ENCODE measurements at regions not wholly inside any gene's neighbourhood (a gene's known extent, or its start where the extent isn't known, plus 50 kb on each side); places are given as distances from the start of the nearest gene placed in this dataset.

DNA sequence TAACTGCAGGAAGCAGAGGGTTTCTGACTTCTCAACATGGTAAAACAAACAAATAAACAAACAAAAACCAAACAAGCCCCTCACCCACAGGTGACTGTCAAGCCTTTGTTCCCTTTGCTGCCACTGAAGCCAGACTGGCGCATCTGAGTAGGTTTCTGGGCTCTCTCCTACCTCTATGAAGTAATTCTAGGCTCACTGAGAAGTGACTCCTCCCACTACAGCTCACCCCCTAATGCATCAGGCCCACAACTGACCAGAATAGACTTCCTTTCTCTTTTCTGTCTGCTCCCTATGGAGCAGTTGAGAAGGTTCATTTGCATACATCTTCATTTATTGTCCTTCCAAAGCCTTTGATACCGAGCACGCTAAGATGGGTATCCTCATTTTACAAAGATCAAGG is 77.0 kb upstream of the CCL2 start:
- DNase-seq (ENCODE audit: low read depth): no peak

GRCh38 chr17:34182036-34182803 is 72.9 kb upstream of the CCL2 start:
- no peak for DNase-seq (ENCODE audit: low read depth)

DNA sequence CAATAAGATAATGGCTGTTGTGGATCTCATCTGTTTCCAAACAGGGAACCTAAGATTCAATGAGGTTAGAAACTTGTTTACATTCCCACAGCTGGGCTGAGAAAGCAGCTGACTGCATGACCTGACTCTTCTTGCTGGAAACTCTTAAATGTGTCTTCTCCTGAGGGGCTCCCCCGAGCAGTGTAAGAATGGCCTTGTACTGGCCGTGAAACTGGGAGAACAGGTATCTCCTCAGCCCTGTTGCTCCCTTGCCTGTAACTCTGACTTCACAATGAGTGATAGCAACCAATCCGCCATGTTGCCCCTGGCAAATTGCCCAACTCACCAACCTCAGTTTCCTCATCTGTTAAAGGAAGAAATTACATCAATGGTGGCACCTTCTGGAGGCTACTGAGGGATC is 59.1 kb upstream of the CCL2 start:
- no peak for DNase-seq (ENCODE audit: low read depth)

DNA sequence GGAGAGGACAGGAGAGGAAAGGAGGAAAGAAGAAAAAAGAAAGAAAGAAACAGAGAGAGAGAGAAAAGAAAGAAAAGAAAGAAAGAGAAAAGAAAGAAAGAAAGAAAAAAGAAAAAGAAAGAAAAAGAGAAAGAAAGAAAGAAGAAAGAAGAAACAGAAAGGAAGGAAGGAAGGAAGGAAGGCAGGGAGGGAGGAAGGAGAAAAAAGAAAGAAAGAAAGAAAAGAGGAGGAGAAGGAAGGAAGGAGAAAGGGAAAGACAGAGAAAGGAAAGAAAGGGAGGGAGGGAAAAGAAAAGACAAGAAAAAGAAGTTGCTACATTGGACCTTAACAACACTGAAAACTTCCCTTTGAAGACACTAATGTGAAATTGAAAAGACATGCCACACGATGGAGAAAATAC is 56.6 kb upstream of the CCL2 start:
- DNase-seq (ENCODE audit: low read depth): no peak

- DNase-seq (ENCODE audit: low read depth): no peak
Measured at GRCh38 chr17:34199454-34199853, 55.6 kb upstream of the CCL2 start.

- peak; percentile 58 for DNase-seq (ENCODE audit: low read depth)
Measured at GRCh38 chr17:34199932-34200534, 55.1 kb upstream of the CCL2 start.

- no peak for DNase-seq (ENCODE audit: low read depth)
Measured at GRCh38 chr17:34201225-34201624, 53.9 kb upstream of the CCL2 start.

DNA sequence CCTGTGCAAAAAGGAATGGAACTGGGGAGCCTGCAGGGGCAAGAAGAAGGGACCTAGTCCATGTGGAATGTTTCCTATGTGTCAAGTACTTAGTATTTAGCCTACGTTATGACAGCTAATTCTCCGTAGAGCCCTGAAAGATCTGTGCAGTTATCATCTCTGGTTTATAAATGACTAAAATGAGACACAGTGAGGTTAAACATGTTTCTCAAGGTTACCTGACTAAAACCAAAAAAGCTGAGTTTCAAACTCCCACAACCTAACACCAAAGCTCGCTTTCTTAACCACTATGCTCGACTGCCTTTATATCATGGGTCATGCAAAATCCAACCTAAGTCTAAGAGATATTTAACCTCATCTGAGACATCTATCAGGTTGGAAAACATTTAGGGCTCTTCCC is 53.3 kb upstream of the CCL2 start:
- no peak for DNase-seq (ENCODE audit: low read depth)

DNA sequence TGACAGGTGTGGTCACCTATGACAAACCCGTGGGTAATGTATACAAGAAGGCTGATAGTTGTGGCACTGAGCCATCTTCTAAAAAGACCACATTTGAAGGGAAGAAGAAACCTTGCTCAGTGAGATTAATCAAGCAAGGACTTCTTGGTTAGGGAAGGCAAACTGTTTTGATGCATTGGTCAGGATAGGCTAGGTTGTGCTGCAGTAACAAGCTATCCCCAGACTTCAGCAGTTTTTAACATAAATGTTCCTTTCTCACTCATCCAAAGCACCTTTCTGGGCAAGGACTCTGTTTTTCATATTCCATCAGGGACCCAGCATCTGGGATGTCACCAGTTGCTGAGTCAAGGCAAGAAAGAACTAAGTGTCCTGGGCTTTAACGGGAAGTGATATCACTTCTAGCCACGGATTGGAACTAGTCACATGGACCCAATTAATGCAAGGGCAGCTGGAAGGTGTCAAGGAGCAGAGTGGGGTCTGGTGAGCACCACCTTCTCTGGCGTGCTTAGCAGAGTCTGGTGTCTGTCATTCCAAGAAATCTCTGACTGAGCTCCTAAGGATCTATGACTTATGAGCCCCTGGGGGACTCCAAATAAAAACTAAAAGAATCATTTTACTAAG is 52.0 kb upstream of the CCL2 start:
- no peak for DNase-seq (ENCODE audit: low read depth)

DNA sequence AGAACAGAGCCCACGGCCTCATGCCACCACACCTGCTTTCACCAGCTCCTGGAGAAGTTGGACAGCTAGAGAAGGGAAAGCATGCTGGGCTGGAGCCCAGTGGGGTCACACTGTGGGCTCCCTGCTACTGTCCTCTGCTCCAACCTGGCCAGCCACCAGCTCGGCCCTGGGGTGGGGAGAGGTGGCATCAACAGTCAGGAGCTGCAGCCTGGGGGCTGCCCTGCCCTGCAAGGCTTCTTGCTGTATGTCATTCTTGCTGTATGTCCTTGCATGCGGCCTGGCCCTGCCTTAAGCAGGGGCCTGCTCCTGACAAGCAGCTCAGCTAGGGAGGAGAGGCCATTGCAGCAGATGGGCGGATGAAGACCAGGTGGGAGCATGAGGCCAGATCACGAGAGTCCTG is 50.7 kb upstream of the CCL2 start:
- DNase-seq (ENCODE audit: low read depth): no peak

All from amniotic epithelial cell (primary cell).